ENCODE measurements at regions not wholly inside any gene's neighbourhood (a gene's known extent, or its start where the extent isn't known, plus 50 kb on each side); places are given as distances from the start of the nearest gene placed in this dataset.
"Not testable (repeated sequence)": the region's sequence is repeated elsewhere in the genome, so short reads cannot be mapped to it uniquely, and the experiment has no call there.

DNA sequence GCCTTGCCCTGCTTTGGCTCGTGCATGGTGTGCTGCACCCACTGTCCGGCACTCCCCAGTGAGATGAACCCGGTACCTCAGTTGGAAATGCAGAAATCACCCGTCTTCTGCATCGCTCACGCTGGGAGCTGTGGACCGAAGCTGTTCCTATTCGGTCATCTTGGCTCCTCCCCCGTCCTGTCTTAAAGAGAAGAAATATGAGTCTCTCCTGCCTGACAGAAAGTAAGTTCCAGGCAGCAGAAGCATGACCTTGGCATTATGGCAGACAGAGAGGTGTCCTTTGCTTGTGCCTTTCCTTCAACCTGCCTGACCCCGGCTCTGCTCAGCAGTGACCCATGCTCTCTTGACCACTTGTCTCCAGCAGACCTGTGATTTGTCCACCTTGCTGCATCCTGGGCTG lies 62.5 kb upstream of the CYP1B1 start:
- Mint-ChIP-seq H3K9me3 (ENCODE audit: insufficient read depth) (no peaks in the 10 kb centered on the region), H3K4me3 (no peak overlapping the region), H3K36me3 (ENCODE audit: low read depth) (no peaks in the 10 kb centered on the region), H3K27ac (no peak overlapping the region), H3K27me3 (ENCODE audit: low read depth) (peaks cover 15% of the 10 kb centered on the region), H3K4me1 (ENCODE audit: low read depth) (no peaks in the 10 kb centered on the region)
- CTCF ChIA-PET, result no interaction called here
- ATAC-seq (no peak), DNase-seq (no peak)
- POLR2A ChIA-PET, result no interaction called here

DNA sequence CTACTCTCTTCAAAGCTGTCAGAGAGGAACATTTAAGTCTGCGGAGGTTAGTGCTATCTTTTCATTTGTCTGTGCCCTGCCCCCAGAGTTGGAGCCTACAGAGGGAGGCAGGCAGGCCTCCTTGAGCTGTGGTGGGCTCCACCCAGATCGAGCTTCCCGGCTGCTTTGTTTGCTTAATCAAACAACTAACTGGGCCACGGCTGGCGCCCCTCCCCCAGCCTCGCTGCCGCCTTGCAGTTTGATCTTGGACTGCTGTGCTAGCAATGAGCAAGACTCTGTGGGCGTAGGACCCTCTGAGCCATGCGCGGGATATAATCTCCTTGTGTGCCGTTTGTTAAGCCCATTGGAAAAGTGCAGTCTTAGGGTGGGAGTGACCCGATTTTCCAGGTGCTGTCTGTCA lies 62.0 kb upstream of the CYP1B1 start:
- DNase-seq; H3K4me3 Mint-ChIP-seq; H3K4me1 Mint-ChIP-seq (ENCODE audit: low read depth); POLR2A ChIA-PET; H3K9me3 Mint-ChIP-seq (ENCODE audit: insufficient read depth); H3K36me3 Mint-ChIP-seq (ENCODE audit: low read depth); CTCF ChIA-PET; H3K27ac Mint-ChIP-seq; ATAC-seq: not testable (repeated sequence)
- peaks cover 15% of the 10 kb centered on the region for H3K27me3 Mint-ChIP-seq (ENCODE audit: low read depth)

DNA sequence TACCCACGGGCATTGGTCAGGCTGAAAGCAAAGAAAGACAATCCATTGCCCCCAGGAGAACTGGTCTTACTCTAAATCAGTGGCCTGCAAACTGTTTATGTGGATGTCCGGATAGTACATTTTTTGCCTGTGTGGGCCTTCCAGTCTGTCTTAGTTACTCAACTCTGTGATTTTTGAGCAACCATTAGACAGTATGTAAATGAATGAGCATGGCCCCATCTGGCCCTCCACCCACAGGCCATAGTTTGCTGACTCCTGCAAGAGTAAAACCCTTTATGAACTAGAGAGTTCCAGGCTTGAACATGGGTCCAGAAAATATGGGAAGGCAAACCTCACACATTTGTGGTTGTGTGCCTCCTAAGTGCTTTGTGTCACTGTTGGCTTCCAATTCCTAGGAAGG lies 55.7 kb upstream of the CYP1B1 start:
- CTCF ChIA-PET, result no interaction called here
- H3K9me3 Mint-ChIP-seq (ENCODE audit: insufficient read depth), result peaks cover 3% of the 10 kb centered on the region
- H3K4me3 Mint-ChIP-seq, result no peak overlapping the region
- ATAC-seq, result no peak
- H3K36me3 Mint-ChIP-seq (ENCODE audit: low read depth), result no peaks in the 10 kb centered on the region
- peaks cover 3% of the 10 kb centered on the region for H3K4me1 Mint-ChIP-seq (ENCODE audit: low read depth)
- no peak for DNase-seq
- H3K27me3 Mint-ChIP-seq (ENCODE audit: low read depth), result peaks cover 6% of the 10 kb centered on the region
- POLR2A ChIA-PET, result no interaction called here
- H3K27ac Mint-ChIP-seq, result no peak overlapping the region

DNA sequence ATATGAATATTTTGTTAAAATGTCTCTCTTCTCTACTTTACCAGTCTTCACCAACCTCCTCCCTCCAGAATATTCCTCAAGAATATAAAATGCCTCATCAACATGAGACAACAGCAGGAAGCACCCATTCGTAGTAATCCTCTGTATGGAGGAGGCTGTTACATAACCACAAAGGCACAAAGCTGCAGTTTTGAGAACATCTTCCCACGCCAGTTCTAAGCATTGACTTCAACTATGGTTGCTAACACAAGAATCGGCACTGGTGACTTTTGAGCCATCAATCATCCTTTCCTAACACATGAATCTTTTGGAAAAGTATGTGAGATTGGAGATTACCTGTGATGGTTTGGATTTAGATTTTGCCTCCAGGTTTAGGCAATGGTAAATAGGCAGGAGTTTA lies 54.9 kb upstream of the CYP1B1 start:
- ChIA-PET CTCF (no interaction called here), POLR2A (no interaction called here)
- Mint-ChIP-seq H3K27ac (no peak overlapping the region), H3K4me1 (ENCODE audit: low read depth) (peaks cover 3% of the 10 kb centered on the region), H3K36me3 (ENCODE audit: low read depth) (no peaks in the 10 kb centered on the region), H3K27me3 (ENCODE audit: low read depth) (peaks cover 4% of the 10 kb centered on the region), H3K9me3 (ENCODE audit: insufficient read depth) (peaks cover 3% of the 10 kb centered on the region), H3K4me3 (no peak overlapping the region)
- ATAC-seq (no peak), DNase-seq (no peak)

DNA sequence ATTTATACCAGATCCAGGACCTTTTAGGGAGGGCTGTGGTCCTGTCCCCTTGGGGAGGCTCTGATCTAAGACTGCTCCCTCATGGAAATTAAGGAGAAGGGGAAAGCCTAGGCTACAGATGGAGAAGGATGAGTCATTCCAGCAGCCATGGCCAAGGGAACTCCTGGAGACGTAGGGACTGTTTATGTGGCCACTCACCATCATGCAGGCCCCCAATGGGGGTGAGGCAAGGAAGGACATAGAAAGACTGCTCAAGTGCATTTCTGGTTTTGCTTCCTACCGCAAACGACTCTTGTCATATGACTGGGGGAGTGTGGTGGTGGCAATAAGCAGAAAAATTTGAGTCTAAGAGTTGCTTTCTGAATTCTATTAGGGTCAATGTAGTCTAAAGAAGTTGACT lies 54.0 kb upstream of the CYP1B1 start:
- ATAC-seq, result no peak
- Mint-ChIP-seq H3K27ac (no peak overlapping the region), H3K27me3 (ENCODE audit: low read depth) (no peaks in the 10 kb centered on the region), H3K4me3 (no peak overlapping the region), H3K4me1 (ENCODE audit: low read depth) (peaks cover 3% of the 10 kb centered on the region), H3K9me3 (ENCODE audit: insufficient read depth) (peaks cover 3% of the 10 kb centered on the region), H3K36me3 (ENCODE audit: low read depth) (no peaks in the 10 kb centered on the region)
- DNase-seq, result no peak
- CTCF ChIA-PET, result no interaction called here
- POLR2A ChIA-PET, result no interaction called here

DNA sequence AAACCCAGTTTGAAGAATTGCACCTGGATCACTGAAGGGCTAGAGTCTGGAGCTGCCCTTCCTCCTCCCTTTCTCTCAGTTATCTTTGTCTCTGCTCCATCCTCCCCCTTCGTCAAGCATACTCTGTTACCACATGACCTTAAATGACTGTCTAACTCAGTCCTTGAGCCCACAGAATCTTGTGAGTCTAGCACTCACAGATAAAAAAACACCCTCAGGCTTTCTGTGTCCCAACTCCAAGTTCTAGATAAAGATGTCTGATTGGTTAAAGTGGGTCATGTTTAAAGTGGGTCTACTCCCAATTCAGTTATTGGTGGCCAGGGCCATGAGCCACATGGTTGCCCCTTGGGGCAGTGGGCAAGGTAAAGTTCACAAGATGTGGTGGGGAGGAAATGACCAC lies 53.5 kb upstream of the CYP1B1 start:
- Mint-ChIP-seq H3K36me3 (ENCODE audit: low read depth) (no peaks in the 10 kb centered on the region), H3K4me1 (ENCODE audit: low read depth) (peaks cover 3% of the 10 kb centered on the region), H3K27me3 (ENCODE audit: low read depth) (no peaks in the 10 kb centered on the region), H3K9me3 (ENCODE audit: insufficient read depth) (peaks cover 3% of the 10 kb centered on the region), H3K27ac (no peak overlapping the region), H3K4me3 (no peak overlapping the region)
- CTCF ChIA-PET, result no interaction called here
- ATAC-seq (no peak), DNase-seq (no peak)
- POLR2A ChIA-PET, result no interaction called here

DNA sequence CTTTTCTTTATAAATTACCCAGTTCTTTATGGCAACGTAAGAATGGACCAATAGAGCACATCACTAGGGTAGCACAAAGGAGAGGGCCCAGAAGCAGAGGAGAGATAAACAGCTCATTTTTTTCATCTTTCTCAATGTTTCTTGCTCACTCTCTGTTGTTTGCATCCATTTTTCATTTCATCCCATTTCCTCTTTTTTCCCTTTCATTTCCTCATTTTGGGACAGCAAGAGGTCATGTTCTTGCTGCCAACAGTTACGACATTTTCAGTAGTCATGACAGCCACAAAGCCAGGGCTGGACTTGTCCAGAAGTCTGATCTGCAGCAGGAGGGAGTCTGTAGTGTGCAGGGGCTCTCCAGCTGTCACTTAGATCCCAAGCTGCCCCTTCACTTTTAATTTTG lies 52.7 kb upstream of the CYP1B1 start:
- H3K27ac Mint-ChIP-seq, result no peak overlapping the region
- H3K4me1 Mint-ChIP-seq (ENCODE audit: low read depth), result peaks cover 3% of the 10 kb centered on the region
- ATAC-seq (no peak), DNase-seq (no peak)
- H3K36me3 Mint-ChIP-seq (ENCODE audit: low read depth), result no peaks in the 10 kb centered on the region
- peaks cover 3% of the 10 kb centered on the region for H3K9me3 Mint-ChIP-seq (ENCODE audit: insufficient read depth)
- H3K4me3 Mint-ChIP-seq, result no peak overlapping the region
- H3K27me3 Mint-ChIP-seq (ENCODE audit: low read depth), result no peaks in the 10 kb centered on the region
- ChIA-PET POLR2A (no interaction called here), CTCF (interaction anchor here (1.0 kb wide), 1 partner anchor 13 kb away, joined by 5 read pairs; no protein-coding TSS in a partner anchor)

DNA sequence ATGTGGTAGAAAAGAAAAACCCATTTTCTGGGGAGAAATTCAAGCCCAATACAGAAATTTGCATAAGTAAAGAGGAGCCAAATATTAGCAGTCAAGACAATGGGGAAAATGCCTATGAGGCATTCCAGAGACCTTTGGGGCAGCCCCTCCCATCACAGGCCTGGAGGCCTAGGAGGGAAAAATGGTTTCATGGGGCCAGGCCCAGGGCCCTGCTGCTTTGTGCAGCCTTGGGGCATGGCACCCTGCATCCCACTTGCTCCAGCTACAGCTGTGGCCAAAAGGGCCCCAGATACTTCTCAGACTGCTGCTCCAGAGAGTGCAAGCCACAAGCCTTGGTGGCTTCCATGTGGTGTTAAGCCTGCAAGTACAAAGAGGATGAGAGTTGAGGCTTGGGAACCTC lies 51.3 kb upstream of the CYP1B1 start:
- ATAC-seq (no peak), DNase-seq (no peak)
- no peak overlapping the region for H3K4me3 Mint-ChIP-seq
- peaks cover 3% of the 10 kb centered on the region for H3K4me1 Mint-ChIP-seq (ENCODE audit: low read depth)
- peaks cover 3% of the 10 kb centered on the region for H3K9me3 Mint-ChIP-seq (ENCODE audit: insufficient read depth)
- no peak overlapping the region for H3K27ac Mint-ChIP-seq
- POLR2A ChIA-PET, result no interaction called here
- H3K27me3 Mint-ChIP-seq (ENCODE audit: low read depth), result no peaks in the 10 kb centered on the region
- CTCF ChIA-PET, result no interaction called here
- H3K36me3 Mint-ChIP-seq (ENCODE audit: low read depth), result no peaks in the 10 kb centered on the region

DNA sequence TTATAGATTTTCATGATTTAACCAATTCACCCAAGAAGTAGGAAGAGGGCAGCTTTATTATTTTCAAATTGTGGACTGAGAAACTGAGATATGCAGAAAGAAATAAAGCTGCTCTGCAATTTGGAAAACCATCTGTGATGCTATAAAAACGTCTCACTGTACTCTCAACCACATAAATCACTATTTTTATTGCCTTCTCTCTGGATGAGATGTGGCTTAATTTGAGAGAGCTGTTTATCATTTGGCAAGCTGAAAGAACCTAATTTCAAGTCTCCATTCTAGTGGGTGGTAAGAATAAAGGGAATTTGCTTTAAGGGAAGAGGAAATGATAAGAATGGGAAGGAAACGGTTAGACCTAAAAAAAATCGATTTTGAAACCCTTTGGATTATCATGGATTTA lies 49.9 kb upstream of the CYP1B1 start:
- H3K27me3 Mint-ChIP-seq (ENCODE audit: low read depth), result peaks cover 3% of the 10 kb centered on the region
- no peak for DNase-seq
- ChIA-PET POLR2A (no interaction called here), CTCF (no interaction called here)
- H3K36me3 Mint-ChIP-seq (ENCODE audit: low read depth), result no peaks in the 10 kb centered on the region
- H3K27ac Mint-ChIP-seq, result no peak overlapping the region
- H3K4me3 Mint-ChIP-seq, result no peak overlapping the region
- H3K4me1 Mint-ChIP-seq (ENCODE audit: low read depth), result peaks cover 3% of the 10 kb centered on the region
- no peak for ATAC-seq
- peaks cover 3% of the 10 kb centered on the region for H3K9me3 Mint-ChIP-seq (ENCODE audit: insufficient read depth)

Data from activated CD8-positive, alpha-beta T cell treated with anti-CD3 and anti-CD28 coated beads, Interleukin-2, amount 10 ng/mL, durations not matched to agents 7 days and 5 days (primary cell).